Epithelial cell of esophagus (primary cell): ENCODE measurements at regions not wholly inside any gene's neighbourhood (a gene's known extent, or its start where the extent isn't known, plus 50 kb on each side); places are given as distances from the start of the nearest gene placed in this dataset.

ENCODE experiments used
- DNase-seq: peaks from one replicate; pipeline ENCODE4 v3.0.0; 2010; ENCODE audit warnings: low read depth
- H3K4me3 ChIP-seq: 2 replicates; pipeline ENCODE4 v1.5.1; 2011; ENCODE audit warnings: mild to moderate bottlenecking, low read length, control low read depth
- CTCF ChIP-seq: IDR thresholded peaks from 2 replicates; pipeline ENCODE4 v1.5.1; 2011; ENCODE audit warnings: low read depth, mild to moderate bottlenecking, low read length, control low read depth, inconsistent platforms; ENCODE audit not compliant: insufficient read depth; ENCODE audit errors: missing control alignments

GRCh38 chr2:19611491-19612332 is 253.3 kb upstream of the OSR1 start:
- no peak for TF ChIP-seq CTCF
- DNase-seq: peak; percentile 58
- no peak overlapping the region for H3K4me3 ChIP-seq

- no peak for DNase-seq
- no peak overlapping the region for H3K4me3 ChIP-seq
- no peak for TF ChIP-seq CTCF
Measured at GRCh38 chr2:19609266-19609665, 250.8 kb upstream of the OSR1 start.

GRCh38 chr2:19607931-19608771 is 249.7 kb upstream of the OSR1 start:
- peak; percentile 40 for DNase-seq
- H3K4me3 ChIP-seq: no peak overlapping the region
- no peak for TF ChIP-seq CTCF

GRCh38 chr2:19607400-19607799 is 249.0 kb upstream of the OSR1 start:
- no peak overlapping the region for H3K4me3 ChIP-seq
- DNase-seq: no peak
- TF ChIP-seq CTCF: no peak

GRCh38 chr2:19600982-19601381 is 242.6 kb upstream of the OSR1 start:
- DNase-seq: no peak
- no peak overlapping the region for H3K4me3 ChIP-seq
- no peak for TF ChIP-seq CTCF

- DNase-seq: no peak
- H3K4me3 ChIP-seq: no peak overlapping the region
- TF ChIP-seq CTCF: no peak
Measured at GRCh38 chr2:19600506-19600905, 242.1 kb upstream of the OSR1 start.

GRCh38 chr2:19598971-19599370 is 240.5 kb upstream of the OSR1 start:
- no peak for TF ChIP-seq CTCF
- H3K4me3 ChIP-seq: no peak overlapping the region
- no peak for DNase-seq
